Large intestine (tissue), 3 donors: ENCODE measurements at regions not wholly inside any gene's neighbourhood (a gene's known extent, or its start where the extent isn't known, plus 50 kb on each side); places are given as distances from the start of the nearest gene placed in this dataset.
"Not testable (repeated sequence)": the region's sequence is repeated elsewhere in the genome, so short reads cannot be mapped to it uniquely, and the experiment has no call there.

Experiments
- DNase-seq, 2 donors: peaks; one replicate each; pipeline versions ENCODE4 v3.0.0 to v3.0.0-alpha.2; 2013
- H3K27ac ChIP-seq: one replicate; pipeline ENCODE4 v1.5.1; 2013; ENCODE audit warnings: low read length
- H3K27me3 ChIP-seq: 2 replicates; pipeline ENCODE4 v1.6.1; 2013; ENCODE audit warnings: low read length; ENCODE audit not compliant: control insufficient read depth, insufficient read depth
- H3K36me3 ChIP-seq: 2 replicates; pipeline ENCODE4 v1.6.1; 2013; ENCODE audit warnings: low read length; ENCODE audit not compliant: control insufficient read depth, insufficient read depth
- H3K4me1 ChIP-seq: one replicate; pipeline ENCODE4 v1.6.1; 2013; ENCODE audit warnings: low read length; ENCODE audit not compliant: control insufficient read depth, insufficient read depth
- H3K4me3 ChIP-seq: one replicate; pipeline ENCODE4 v1.5.1; 2013; ENCODE audit warnings: low read length
- H3K9me3 ChIP-seq: one replicate; pipeline ENCODE4 v1.6.1; 2013; ENCODE audit warnings: mild to moderate bottlenecking, low read depth, low read length, moderate library complexity; ENCODE audit not compliant: control insufficient read depth
- WGBS: methylation state at CpG from one replicate; pipeline ENCODE4 v1.1.5; 2013; ENCODE audit warnings: low lambda C conversion rate; ENCODE audit not compliant: insufficient coverage; 5-methylcytosine and 5-hydroxymethylcytosine counted together

DNA sequence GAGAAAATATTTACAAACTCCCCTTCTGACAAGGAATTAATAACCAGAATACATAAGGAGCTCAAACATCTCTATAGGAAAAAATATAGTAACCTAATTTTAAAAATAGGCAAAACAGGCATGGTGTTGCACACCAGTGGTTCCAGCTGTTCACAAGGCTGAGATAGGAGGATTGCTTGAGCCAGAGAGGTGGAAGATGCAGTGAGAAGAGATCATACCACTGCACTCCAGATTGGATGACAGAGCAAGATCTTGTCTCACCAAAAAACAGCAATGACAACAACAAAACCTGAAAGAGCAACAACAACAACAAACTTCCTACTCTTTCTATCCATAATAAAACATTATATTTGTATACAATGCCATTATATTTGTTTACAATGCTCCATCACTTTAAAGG, 304.4 kb upstream of the CNTNAP2 start:
- H3K27me3 ChIP-seq, result no peaks in the 10 kb centered on the region
- no peak overlapping the region for H3K4me3 ChIP-seq

DNA sequence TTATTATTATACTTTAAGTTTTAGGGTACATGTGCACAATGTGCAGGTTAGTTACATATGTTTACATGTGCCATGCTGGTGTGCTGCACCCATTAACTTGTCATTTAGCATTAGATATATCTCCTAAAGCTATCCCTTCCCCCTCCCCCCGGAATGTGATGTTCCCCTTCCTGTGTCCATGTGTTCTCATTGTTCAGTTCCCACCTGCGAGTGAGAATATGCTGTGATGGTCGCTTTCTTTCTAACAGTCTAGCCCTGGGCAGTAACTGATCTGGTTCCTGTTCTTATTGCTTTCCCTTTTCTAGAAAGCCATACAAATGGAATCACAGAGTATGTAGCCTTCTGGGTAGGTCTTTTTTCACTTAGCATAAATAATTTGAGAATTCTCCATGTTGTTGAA, 311.1 kb upstream of the CNTNAP2 start:
- not testable (repeated sequence) for H3K27ac ChIP-seq, H3K4me1 ChIP-seq, H3K27me3 ChIP-seq, H3K36me3 ChIP-seq, DNase-seq, H3K4me3 ChIP-seq, H3K9me3 ChIP-seq
- no CpG with 5 or more reads among the region's 3 CpGs for WGBS

More for the DNA sequence above, 304.4 kb upstream of the CNTNAP2 start:
- Histone ChIP-seq H3K4me1 (no peaks in the 10 kb centered on the region), H3K36me3 (no peaks in the 10 kb centered on the region), H3K27ac (no peak overlapping the region), H3K9me3 (no peaks in the 10 kb centered on the region)
- DNase-seq, result no peak

DNA sequence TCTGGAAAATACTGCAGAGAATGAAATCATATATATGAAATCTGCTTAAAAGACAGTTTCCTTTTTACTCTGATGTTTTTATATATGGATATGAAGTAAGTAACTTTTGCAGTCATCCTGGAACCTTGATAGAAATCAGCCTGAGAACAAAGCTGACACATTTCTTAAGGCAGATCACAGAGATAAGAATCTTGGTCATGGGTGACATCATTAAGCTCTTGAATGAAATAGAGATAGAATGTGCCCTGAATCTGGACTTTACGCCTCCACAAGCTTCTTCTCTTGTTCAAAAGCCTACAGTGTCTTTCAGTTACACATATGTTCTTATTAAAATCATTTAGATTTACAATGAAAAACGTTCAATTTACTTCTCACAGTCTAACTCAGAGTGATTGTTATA, 319.1 kb upstream of the CNTNAP2 start:
- Histone ChIP-seq H3K36me3 (no peaks in the 10 kb centered on the region), H3K9me3 (no peaks in the 10 kb centered on the region), H3K27ac (no peak overlapping the region), H3K4me1 (no peaks in the 10 kb centered on the region), H3K27me3 (no peaks in the 10 kb centered on the region), H3K4me3 (no peak overlapping the region)
- DNase-seq, result no peak
- WGBS, result 43% methylated on average over 1 of the region's 2 CpGs

DNA sequence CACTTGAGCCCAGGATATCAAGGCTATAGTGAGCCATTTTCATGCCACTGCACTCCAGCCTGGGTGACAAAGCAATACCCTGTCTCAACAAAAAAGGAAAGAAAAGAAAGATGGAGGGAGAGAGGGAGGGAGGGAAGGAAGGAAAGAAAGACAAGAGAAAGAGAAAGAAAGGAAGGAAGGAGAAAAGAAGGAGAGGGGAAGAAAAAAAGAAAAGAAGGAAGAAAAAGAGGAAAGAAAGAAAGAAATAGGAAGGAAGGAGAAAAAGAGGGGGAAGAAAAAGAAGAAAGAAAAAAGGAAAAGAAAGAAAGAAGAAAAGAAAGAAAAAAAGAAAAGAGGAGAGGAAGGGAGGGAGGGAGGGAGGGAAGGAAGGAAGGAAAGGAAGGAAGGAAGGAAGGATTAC, 321.5 kb upstream of the CNTNAP2 start:
- no peak overlapping the region for H3K27ac ChIP-seq
- no peaks in the 10 kb centered on the region for H3K9me3 ChIP-seq
- no peaks in the 10 kb centered on the region for H3K4me1 ChIP-seq
- no peak overlapping the region for H3K4me3 ChIP-seq
- H3K27me3 ChIP-seq, result no peaks in the 10 kb centered on the region
- no peak for DNase-seq
- H3K36me3 ChIP-seq, result no peaks in the 10 kb centered on the region

DNA sequence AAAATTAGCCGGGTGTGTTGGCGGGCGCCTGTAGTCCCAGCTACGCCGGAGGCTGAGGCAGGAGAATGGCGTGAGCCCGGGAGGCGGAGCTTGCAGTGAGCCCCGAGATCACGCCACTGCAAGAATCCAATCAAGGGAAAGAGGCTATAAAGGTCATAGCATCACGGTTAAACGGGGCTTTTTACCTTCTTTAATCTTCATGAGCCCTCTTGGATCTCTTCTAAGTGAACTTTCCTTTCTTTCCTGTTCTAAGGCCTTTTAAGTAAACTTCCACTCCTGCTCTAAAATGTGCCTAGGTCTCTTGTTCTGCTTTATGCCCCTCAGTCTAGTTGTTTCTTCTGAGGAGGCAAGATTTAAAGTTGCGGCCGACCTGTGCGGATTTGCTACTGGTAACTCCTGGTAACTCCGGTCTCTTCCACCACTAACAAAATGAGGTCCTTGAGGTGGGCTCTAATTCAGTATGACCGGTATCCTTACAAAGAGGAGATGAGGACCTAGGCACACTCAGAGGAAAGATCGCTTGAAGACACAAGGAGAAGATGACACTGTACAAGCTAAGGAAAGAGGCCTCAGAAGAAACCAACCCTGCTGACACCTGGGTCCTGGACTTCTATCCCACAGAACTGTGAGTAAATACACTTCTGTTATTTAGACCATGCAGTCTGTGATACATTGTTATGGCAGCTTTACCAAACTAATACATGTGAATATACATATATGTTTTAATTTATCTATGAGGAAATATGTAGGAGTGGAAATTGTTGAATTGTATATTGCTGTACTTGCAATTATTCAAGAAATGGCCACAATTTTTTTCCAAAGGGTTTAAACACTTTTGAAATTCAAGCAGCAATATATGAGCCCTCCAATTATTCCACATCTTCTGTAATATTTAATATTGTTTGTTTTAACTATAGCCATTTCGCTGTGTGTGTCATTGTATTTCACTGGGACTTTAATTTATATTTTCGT, 331.5 kb upstream of the CNTNAP2 start:
- no peak overlapping the region for H3K27ac ChIP-seq
- H3K36me3 ChIP-seq, result no peaks in the 10 kb centered on the region
- H3K4me3 ChIP-seq, result no peak overlapping the region
- no peaks in the 10 kb centered on the region for H3K27me3 ChIP-seq
- H3K9me3 ChIP-seq, result peaks cover 2% of the 10 kb centered on the region
- H3K4me1 ChIP-seq, result no peaks in the 10 kb centered on the region
- no peak for DNase-seq
- WGBS, result 79% methylated on average over 2 of the region's 20 CpGs

DNA sequence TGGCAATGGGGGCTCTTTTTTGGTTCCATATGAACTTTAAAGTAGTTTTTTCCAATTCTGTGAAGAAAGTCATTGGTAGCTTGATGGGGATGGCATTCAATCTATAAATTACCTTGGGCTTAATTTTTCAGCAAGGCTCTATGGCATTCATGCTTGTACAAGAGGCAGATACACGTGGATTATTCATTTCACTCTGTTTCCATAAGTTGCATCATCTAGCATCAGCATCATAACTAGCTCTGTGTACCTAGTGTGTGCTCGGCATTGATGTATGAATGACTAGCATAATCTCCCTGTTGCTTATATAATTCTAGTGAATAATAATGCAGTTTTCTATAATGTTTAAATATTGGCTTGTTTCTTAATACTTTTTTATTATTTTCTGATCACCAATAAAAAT, 335.2 kb upstream of the CNTNAP2 start:
- WGBS, result no CpG with 5 or more reads among the region's 2 CpGs

DNA sequence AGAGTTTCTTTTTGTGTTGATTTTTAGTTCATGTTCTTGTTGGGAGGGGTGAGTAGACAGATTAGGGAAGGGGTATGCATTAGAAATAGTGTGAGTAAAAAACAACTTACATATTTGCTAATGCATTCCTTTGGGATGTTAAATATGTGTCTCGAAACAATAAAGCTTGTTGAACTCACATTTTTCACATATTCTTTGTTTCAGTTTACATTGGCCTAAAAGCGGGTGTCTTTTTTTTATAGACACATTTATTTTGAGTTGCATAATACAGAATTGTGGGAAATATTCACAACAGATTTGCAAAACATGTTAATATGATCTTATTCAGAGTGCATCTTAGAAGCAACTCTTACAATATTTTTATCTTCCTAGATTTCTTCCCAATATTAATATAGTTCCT, 337.5 kb upstream of the CNTNAP2 start:
- H3K9me3 ChIP-seq, result no peaks in the 10 kb centered on the region
- no peaks in the 10 kb centered on the region for H3K4me1 ChIP-seq
- no peak for DNase-seq
- H3K36me3 ChIP-seq, result no peaks in the 10 kb centered on the region
- H3K4me3 ChIP-seq, result no peak overlapping the region
- no peak overlapping the region for H3K27ac ChIP-seq
- H3K27me3 ChIP-seq, result no peaks in the 10 kb centered on the region
- WGBS, result 90% methylated on average over 2 of the region's 2 CpGs

More for the DNA sequence above, 335.2 kb upstream of the CNTNAP2 start:
- not testable (repeated sequence) for H3K27me3 ChIP-seq, DNase-seq, H3K4me3 ChIP-seq, H3K36me3 ChIP-seq, H3K27ac ChIP-seq, H3K4me1 ChIP-seq, H3K9me3 ChIP-seq

DNA sequence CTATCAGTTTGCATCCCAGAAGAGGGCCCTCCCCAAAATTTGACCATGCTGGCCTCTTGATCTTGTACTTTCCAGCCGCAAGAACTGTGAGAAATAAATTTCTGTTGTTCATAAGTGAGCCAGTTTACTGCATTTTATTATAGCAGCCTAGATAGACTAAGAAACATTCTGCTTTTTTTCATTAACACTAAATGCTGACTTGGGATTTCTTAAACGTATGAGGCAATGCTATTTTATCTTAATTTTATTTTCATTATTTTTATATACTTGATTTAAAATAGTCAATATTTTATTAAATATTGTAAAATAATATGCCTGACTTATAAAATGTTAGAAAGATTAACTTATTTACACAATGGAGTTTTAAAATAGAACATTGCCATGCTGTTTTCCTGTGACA, 341.8 kb upstream of the CNTNAP2 start:
- 69% methylated on average over 2 of the region's 2 CpGs for WGBS
- DNase-seq, result no peak
- Histone ChIP-seq H3K4me3 (no peak overlapping the region), H3K27ac (no peak overlapping the region), H3K4me1 (no peaks in the 10 kb centered on the region), H3K9me3 (no peaks in the 10 kb centered on the region), H3K36me3 (no peaks in the 10 kb centered on the region), H3K27me3 (no peaks in the 10 kb centered on the region)

DNA sequence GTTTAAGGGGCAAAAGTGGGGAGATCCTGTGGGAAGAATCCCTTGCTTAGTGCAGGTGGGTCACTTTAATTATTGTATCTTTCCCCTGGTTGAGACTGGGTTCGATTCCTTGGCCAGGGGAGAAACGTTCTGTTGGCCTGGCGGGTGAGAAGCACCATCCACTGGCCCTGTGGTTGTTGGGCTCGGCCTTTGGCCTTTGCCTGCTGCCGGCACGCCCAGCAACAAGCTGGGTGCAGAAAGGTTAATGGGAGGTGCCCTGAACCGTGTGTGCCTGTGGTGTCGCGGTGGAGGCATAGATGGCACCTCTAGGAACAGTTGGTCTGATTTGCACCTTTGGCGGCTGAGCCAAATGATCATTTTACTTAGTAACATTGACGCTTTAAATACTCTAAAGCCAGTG, 363.6 kb upstream of the CNTNAP2 start:
- H3K9me3 ChIP-seq, result peaks cover 14% of the 10 kb centered on the region
- no peak overlapping the region for H3K4me3 ChIP-seq
- no peaks in the 10 kb centered on the region for H3K4me1 ChIP-seq
- H3K27me3 ChIP-seq, result no peaks in the 10 kb centered on the region
- no peak for DNase-seq
- no CpG with 5 or more reads among the region's 11 CpGs for WGBS
- H3K27ac ChIP-seq, result no peak overlapping the region
- H3K36me3 ChIP-seq, result no peaks in the 10 kb centered on the region

DNA sequence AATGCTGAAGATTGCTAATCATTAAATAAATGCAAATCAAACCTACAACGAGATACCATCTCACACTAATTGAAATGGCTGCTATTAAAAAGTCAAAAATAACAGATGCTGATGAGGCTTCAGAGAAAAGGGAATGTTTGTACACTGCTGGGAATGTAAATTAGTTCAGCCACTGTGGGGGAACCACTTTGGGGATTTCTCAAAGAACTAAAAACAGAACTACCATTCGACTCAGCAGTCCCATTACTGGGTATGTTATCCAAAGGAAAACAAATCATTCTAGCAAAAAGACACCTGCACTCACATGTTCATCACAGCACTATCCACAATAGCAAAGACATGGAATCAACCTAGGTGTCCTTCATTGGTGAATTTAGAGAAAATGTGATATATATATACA, 379.0 kb upstream of the CNTNAP2 start:
- Histone ChIP-seq H3K36me3 (no peaks in the 10 kb centered on the region), H3K4me3 (no peak overlapping the region), H3K27ac (no peak overlapping the region), H3K27me3 (no peaks in the 10 kb centered on the region), H3K9me3 (peaks cover 2% of the 10 kb centered on the region), H3K4me1 (no peaks in the 10 kb centered on the region)
- WGBS, result 90% methylated on average over 1 of the region's 2 CpGs
- no peak for DNase-seq

DNA sequence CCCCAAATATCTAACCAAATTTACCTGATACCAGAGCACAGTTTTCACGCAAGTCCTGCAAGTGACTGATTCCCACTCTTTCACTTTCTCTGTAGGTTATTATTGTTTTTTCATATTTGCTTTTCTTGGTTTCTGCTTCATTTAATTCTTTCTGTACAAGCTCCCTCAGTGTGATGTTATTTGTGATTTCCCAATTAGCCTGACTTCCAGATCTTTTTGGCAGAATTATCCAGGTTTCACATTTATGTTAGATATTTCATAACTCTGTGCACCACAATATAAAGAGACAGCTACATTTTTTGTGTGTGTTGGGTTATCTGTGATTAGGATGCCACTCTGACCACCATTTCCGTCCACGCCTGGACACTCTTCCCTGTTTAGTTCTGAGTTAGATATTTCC, 381.5 kb upstream of the CNTNAP2 start:
- Histone ChIP-seq H3K4me3 (no peak overlapping the region), H3K9me3 (peaks cover 2% of the 10 kb centered on the region), H3K36me3 (no peaks in the 10 kb centered on the region), H3K4me1 (no peaks in the 10 kb centered on the region), H3K27me3 (no peaks in the 10 kb centered on the region), H3K27ac (no peak overlapping the region)
- DNase-seq, result no peak
- WGBS, result 100% methylated on average over 1 of the region's 3 CpGs
